MCF 10A (cell line): ENCODE measurements at regions not wholly inside any gene's neighbourhood (a gene's known extent, or its start where the extent isn't known, plus 50 kb on each side); places are given as distances from the start of the nearest gene placed in this dataset.
"Not testable (repeated sequence)": the region's sequence is repeated elsewhere in the genome, so short reads cannot be mapped to it uniquely, and the experiment has no call there.

ENCODE experiments used
- BruUV-seq: library from RNA; stranded (reverse); fragments of 400-500 nt; replicated peaks from 2 replicates; lab custom pipeline; 2021; lab: Mats Ljungman, UMichigan
- CTCF ChIA-PET: fragments of 300-600 bp; sonication (Branson Sonifier 250); formaldehyde crosslinking; extraction: SDS; loops from one replicate; lab custom pipeline; 2021; ENCODE audit warnings: antibody characterized with exemption, inconsistent platforms; lab: Yijun Ruan, JAX
- POLR2A ChIA-PET: fragments of 300-600, 350-650 bp; sonication (Branson Sonifier 250); formaldehyde crosslinking; extraction: SDS; loops from one replicate; lab custom pipeline; 2020; ENCODE audit warnings: antibody characterized with exemption, inconsistent platforms; lab: Yijun Ruan, JAX
- DNase-seq: peaks from one replicate; pipeline ENCODE4 v3.0.0-alpha.2; 2018; ENCODE audit not compliant: unreplicated experiment
- H3K27ac Mint-ChIP-seq: one replicate; pipeline ENCODE4 v1.8.0; 2022; ENCODE audit warnings: mild to moderate bottlenecking, low read depth, mixed read lengths; ENCODE audit not compliant: unreplicated experiment
- H3K27me3 Mint-ChIP-seq: one replicate; pipeline ENCODE4 v1.8.0; 2022; ENCODE audit warnings: mixed read lengths; ENCODE audit not compliant: insufficient read depth, unreplicated experiment
- H3K36me3 Mint-ChIP-seq: one replicate; pipeline ENCODE4 v1.8.0; 2022; ENCODE audit warnings: mild to moderate bottlenecking, moderate library complexity, mixed read lengths; ENCODE audit not compliant: insufficient read depth, unreplicated experiment
- H3K4me1 Mint-ChIP-seq: one replicate; pipeline ENCODE4 v1.8.0; 2022; ENCODE audit warnings: mixed read lengths; ENCODE audit not compliant: insufficient read depth, unreplicated experiment
- H3K4me3 Mint-ChIP-seq: one replicate; pipeline ENCODE4 v1.8.0; 2022; ENCODE audit warnings: mild to moderate bottlenecking, moderate library complexity, mixed read lengths; ENCODE audit not compliant: unreplicated experiment
- H3K9me3 Mint-ChIP-seq: one replicate; pipeline ENCODE4 v1.8.0; 2022; ENCODE audit warnings: mixed read lengths; ENCODE audit not compliant: unreplicated experiment
- intact Hi-C: fragments of 100-400 bp; cut with micrococcal nuclease; formaldehyde crosslinking; loops from 2 replicates; pipeline ENCODE4 v1.14.1; 2022
- TF ChIP-seq, protein P1 (sequence below): fragments of 200-600 bp; IDR thresholded peaks from one replicate; pipeline ENCODE4 v1.8.0; 2022; ENCODE audit warnings: antibody characterized with exemption, mild to moderate bottlenecking; ENCODE audit not compliant: unreplicated experiment

DNA sequence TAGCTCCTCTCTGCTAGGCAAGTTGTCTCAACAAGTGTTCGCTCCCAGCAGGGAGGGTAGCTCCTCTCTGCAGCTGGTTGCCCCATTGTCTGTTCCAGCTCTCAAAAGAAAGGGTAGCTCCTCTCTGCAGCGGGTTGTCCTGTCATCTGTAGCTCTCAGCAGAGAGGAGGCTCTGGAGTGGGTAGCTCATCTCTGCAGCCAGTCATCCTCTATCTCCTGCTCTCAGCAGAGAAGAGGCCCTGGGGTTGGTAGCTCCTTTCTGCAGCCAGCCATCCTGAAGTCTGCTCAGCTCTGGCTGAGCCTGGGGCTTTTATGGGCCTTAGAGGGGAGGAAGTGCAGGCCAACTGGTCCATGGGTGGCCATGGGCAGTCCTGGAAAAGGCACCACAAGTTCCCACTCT lies 342.7 kb downstream of the PTTG2 start:
- CTCF ChIA-PET, result interaction anchor here (0.6 to 1.4 kb wide), 4 partner anchors 9 to 242 kb away, joined by 3 to 4 read pairs (median 4); no protein-coding TSS in a partner anchor
- Mint-ChIP-seq H3K4me3 (no peak overlapping the region), H3K36me3 (no peaks in the 10 kb centered on the region), H3K27ac (no peak overlapping the region), H3K27me3 (no peaks in the 10 kb centered on the region), H3K4me1 (no peaks in the 10 kb centered on the region), H3K9me3 (peaks cover 33% of the 10 kb centered on the region)
- POLR2A ChIA-PET, result no interaction called here
- no peak for DNase-seq
- intact Hi-C loops, result no loop called here
- BruUV-seq, result no TSS peak
- TF ChIP-seq, protein P1, sequence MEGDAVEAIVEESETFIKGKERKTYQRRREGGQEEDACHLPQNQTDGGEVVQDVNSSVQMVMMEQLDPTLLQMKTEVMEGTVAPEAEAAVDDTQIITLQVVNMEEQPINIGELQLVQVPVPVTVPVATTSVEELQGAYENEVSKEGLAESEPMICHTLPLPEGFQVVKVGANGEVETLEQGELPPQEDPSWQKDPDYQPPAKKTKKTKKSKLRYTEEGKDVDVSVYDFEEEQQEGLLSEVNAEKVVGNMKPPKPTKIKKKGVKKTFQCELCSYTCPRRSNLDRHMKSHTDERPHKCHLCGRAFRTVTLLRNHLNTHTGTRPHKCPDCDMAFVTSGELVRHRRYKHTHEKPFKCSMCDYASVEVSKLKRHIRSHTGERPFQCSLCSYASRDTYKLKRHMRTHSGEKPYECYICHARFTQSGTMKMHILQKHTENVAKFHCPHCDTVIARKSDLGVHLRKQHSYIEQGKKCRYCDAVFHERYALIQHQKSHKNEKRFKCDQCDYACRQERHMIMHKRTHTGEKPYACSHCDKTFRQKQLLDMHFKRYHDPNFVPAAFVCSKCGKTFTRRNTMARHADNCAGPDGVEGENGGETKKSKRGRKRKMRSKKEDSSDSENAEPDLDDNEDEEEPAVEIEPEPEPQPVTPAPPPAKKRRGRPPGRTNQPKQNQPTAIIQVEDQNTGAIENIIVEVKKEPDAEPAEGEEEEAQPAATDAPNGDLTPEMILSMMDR, result no peak

DNA sequence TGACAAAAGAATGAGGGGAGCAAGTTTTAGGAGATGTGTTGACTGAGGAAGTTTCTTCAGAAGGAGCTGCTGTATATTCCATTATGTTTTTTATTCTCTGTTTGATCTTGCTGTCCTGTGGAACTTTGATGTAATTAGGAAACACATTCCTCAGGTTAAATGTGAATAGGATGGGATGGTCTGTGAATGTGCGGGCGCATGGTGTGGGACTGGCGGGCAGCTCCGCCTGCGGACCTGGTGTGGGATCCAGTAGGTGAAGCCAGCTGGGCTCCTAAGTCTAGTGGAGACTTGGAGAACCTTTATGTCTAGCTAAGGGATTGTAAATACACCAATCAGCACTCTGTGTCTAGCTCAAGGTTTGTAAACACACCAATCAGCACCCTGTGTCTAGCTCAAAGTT lies 344.3 kb downstream of the PTTG2 start:
- H3K9me3 Mint-ChIP-seq, result peaks cover 25% of the 10 kb centered on the region
- H3K4me1 Mint-ChIP-seq, intact Hi-C loops, H3K4me3 Mint-ChIP-seq, H3K36me3 Mint-ChIP-seq, DNase-seq, BruUV-seq, H3K27ac Mint-ChIP-seq, H3K27me3 Mint-ChIP-seq: not testable (repeated sequence)
- CTCF ChIA-PET, result interaction anchor here (0.7 kb wide), 1 partner anchor 371 kb away, joined by 3 read pairs; no protein-coding TSS in a partner anchor
- POLR2A ChIA-PET, result interaction anchor here (0.6 to 1.2 kb wide), 2 partner anchors 10 to 167 kb away, joined by 4 to 5 read pairs; no protein-coding TSS in a partner anchor

DNA sequence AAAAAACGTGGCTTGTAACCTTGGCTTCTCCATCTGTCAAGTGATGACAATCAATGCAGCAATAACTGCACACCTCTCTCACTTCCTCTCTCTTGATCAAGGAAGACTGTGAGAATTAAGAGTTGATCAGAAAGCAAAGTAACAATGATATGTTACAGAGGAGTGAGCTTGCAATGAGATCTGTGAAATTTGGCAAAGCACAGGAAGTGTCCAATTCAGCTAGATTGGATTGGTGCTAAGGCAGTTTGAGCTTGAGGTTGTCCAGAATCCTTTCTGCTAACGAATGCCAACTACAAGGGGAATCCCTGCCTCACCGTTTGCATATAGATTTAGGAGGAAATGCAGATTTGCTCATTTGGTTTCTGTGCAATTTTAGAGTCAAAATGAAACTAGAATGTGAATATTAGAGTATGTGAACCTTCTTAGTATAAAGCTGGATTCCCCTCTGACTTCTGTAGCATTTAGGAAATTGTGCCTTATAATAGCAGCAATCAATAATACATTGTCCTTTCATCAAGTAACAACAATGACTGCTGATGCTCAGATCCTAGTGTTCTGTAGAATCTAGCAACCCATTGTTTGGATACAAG lies 346.4 kb downstream of the PTTG2 start:
- Mint-ChIP-seq H3K36me3 (no peaks in the 10 kb centered on the region), H3K4me1 (peaks cover 23% of the 10 kb centered on the region)
- POLR2A ChIA-PET, result interaction anchor here (0.7 kb wide), 1 partner anchor 114 kb away, joined by 3 read pairs; no protein-coding TSS in a partner anchor

DNA sequence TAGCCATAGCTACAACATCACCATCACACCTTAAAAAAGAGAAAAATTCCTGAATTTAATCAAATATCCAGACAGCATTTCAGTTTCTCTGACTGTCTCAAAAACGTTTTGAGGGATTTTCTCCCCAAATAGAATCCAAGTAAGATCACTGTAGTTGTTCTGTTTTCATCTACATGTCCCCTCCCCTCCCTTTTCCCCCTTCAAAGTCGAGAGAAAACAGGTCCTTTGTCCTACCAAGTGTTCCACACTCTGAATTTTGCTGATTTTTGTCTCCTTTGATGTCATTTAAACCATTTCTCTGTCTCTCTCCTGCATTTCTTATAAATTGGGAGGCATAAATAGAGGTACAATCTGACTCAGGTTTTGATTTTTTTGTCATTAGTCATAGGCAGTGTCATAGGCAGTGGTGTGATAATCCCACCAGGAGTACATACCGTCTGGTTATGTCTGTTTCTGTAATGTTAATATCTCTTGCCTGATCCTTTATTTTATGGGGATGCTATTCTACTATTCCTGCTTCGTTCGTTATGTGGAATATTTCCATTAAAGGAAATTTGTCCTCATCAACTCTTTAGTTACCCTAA lies 348.6 kb downstream of the PTTG2 start:
- intact Hi-C loops, result no loop called here
- peak overlapping the region; percentile 61 for H3K27ac Mint-ChIP-seq

More for the DNA sequence above, 346.4 kb downstream of the PTTG2 start:
- intact Hi-C loops, result no loop called here
- Mint-ChIP-seq H3K27me3 (no peaks in the 10 kb centered on the region), H3K27ac (no peak overlapping the region), H3K4me3 (no peak overlapping the region), H3K9me3 (peaks cover 13% of the 10 kb centered on the region)
- DNase-seq, result no peak
- CTCF ChIA-PET, result interaction anchor here (0.6 kb wide), 1 partner anchor 244 kb away, joined by 4 read pairs; no protein-coding TSS in a partner anchor
- TF ChIP-seq, protein P1, result no peak
- BruUV-seq, result no TSS peak

More for the DNA sequence above, 348.6 kb downstream of the PTTG2 start:
- Mint-ChIP-seq H3K36me3 (no peaks in the 10 kb centered on the region), H3K4me3 (no peak overlapping the region), H3K27me3 (no peaks in the 10 kb centered on the region), H3K4me1 (peaks cover 31% of the 10 kb centered on the region), H3K9me3 (peaks cover 7% of the 10 kb centered on the region)
- POLR2A ChIA-PET, result no interaction called here
- peak; percentile 51 for DNase-seq
- CTCF ChIA-PET, result interaction anchor here (0.6 to 1.5 kb wide), 4 partner anchors 11 to 277 kb away, joined by 3 to 5 read pairs (median 3); no protein-coding TSS in a partner anchor
- TF ChIP-seq, protein P1, result no peak
- BruUV-seq, result no TSS peak
